Stimulated activated CD4-positive, alpha-beta T cell treated with anti-CD3 and anti-CD28 coated beads, TNF-alpha, amount 100 ng/mL, for 1 hour (primary cell): ENCODE measurements at regions not wholly inside any gene's neighbourhood (a gene's known extent, or its start where the extent isn't known, plus 50 kb on each side); places are given as distances from the start of the nearest gene placed in this dataset.
"Not testable (repeated sequence)": the region's sequence is repeated elsewhere in the genome, so short reads cannot be mapped to it uniquely, and the experiment has no call there.

Source experiments
- DNase-seq, 3 donors: peaks; one replicate each; pipeline ENCODE4 v3.0.0-alpha.2; 2020; ENCODE audit warnings: low read depth in 3 of 3, low spot score in 1 of 3

DNA sequence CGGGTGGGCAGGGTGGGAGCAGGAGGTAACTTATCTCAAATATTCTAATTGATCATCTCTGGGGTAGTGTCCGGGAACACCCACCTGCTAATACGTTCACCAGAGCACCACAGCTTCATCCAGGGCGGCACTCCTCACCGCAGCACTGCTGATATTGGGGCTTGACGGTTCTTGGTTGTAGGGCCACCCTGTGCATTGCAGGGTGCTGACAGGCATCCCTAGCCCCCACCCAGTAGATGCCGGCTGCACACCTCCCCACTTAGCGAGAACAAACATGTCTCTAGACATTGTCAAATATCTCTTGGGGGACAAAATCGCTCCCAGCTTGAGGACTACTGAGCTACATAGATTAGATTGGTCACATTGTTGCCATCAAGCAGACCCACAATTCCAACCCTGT lies 73.9 kb upstream of the WASF3 start:
- DNase-seq: no peak

DNA sequence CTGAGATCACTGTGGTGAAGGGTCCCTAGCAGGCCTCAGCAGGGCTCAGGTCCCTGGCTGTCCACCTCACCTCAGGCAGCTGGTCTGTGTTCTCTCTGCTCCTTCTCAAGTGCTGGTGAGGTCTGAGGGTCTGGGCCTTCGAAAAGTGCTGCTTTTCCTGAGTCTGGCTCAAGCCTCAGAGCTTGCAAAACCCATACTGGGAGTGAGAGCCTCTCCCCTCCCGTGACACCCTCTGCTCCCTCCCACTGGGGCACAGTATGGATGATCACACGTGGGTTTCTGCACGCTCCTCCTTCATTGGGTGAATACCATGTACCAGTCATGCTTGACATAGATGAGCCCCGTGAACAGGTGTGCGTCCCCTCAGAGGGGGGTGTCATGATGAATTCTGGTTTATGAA lies 73.3 kb upstream of the WASF3 start:
- no peak for DNase-seq

DNA sequence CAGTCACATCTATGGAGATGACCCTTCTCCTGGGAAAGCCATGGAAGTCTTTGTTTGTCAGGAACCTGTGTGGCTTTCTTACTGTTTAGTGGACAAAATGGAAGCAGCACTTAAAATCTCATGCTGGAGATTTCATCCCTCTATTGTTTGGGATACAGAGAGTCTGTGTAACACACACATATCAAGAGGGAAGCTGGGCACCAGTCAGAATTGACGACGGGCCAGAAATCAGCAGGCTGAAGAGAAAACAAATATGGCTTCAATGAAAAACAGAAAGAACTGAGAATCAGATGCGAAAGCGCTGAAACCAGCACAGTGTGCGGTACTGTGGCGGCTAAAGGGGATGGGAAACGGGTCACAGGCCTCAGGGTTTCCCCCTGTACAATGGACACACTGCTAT lies 72.2 kb upstream of the WASF3 start:
- no peak for DNase-seq

GRCh38 chr13:26485786-26486185 lies 71.7 kb upstream of the WASF3 start:
- no peak for DNase-seq

DNA sequence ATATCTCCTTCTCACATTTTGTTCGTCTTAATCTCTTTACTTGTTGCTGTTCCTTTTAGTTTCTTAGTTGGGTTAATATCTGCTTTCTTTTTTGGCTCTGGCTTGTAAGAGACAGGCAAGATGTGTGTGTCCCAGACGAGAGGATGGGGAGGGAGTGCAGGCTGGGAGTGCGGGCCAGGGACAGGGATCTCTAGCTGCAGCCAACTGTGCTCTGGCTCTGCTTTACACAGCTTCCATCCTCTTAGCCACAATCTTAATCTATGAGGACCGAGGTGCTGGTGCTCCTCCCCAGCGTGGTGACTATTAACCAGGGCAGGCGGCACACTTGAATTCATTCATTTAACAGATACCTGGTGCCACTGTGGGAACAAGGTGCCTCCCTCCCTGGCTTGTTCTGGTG lies 70.9 kb upstream of the WASF3 start:
- DNase-seq: no peak

- DNase-seq: no peak
Measured at GRCh38 chr13:26487781-26488180, 69.7 kb upstream of the WASF3 start.

- no peak for DNase-seq
Measured at GRCh38 chr13:26488236-26489003, 69.1 kb upstream of the WASF3 start.

GRCh38 chr13:26492301-26492700 lies 65.2 kb upstream of the WASF3 start:
- DNase-seq: not testable (repeated sequence)

DNA sequence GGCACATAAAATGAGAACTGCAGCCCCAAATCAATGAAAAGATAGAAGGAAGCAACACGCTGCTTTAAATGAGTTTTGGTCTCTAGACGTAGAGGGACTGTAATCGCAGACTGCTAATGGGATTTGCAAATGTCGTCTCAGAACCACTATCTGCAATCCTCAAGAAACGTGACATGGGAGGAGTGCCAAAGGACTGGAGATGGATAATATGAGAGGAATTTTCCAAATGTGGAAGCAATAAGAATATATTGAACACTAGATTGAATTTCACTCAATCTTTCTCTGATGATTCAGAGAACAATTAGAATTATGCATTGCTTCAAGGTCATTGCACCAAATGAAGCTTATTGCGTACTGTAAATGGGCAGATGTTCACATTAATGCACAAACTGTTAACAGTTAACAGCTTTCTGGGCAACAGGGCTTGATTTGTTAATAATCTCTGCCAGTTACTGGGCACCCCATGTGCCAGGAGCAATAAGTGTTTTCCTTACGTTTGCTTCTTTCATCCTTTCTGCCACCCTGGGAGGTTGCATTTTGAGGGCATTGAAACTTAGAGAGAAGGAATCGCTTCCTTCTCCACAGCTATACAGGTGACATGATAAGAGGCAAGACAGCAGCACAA lies 62.8 kb upstream of the WASF3 start:
- no peak for DNase-seq

DNA sequence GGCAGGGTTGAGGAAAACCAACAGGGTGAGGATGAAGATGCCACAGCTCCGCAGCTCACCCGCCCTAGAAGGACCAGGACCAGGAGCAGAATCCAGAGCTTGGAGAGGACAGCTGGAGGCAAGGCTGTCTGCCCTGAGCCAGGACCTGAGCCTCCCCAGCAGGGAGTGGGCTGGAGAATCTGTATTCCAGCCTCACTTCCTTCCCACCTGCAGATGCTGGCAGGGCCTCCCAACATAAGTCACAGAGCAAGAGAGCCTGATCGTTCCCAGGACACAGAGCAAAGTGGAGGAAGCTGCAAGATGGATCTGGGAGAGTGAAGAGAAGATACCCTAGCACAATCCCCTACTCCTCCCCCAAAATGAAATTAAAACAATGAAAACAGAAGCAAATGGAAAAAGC lies 61.7 kb upstream of the WASF3 start:
- DNase-seq: no peak

GRCh38 chr13:26497968-26498511 lies 59.4 kb upstream of the WASF3 start:
- no peak for DNase-seq

- DNase-seq: no peak
Measured at GRCh38 chr13:26498656-26499601, 58.6 kb upstream of the WASF3 start.

DNA sequence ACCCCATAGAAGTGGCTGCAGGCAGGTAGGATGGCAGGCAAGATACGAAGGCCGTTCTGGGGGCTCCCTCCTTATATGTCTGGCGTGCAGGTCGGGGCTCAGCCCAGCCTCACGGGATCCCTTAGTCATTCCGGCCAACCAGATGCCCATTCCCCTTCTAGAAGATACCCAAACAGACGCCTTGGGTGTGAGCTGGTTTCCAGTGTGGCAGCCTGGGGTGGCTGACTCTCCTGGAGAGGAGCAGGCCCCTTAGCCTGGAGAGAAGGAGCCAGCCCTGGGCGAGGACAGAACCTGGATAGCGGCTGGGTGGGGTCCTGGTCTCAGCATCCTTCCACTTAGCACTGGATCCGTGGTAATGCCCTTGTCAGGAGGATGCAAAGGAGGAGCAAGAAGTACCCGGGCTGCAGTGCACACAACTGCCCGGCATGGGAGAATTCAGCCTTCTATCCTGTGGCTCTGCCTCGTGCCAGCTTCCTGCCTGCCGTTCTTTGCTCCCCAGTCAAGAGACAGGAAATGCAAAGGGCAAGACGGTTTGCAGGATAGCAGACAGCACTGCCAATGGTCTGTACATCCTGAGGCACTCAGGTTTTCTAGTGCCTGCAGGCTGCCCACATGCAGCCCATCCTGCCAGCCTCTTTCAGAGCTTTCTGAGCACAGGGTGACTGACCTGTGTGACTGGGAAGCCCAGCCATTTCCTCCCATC lies 56.7 kb upstream of the WASF3 start:
- DNase-seq: no peak

DNA sequence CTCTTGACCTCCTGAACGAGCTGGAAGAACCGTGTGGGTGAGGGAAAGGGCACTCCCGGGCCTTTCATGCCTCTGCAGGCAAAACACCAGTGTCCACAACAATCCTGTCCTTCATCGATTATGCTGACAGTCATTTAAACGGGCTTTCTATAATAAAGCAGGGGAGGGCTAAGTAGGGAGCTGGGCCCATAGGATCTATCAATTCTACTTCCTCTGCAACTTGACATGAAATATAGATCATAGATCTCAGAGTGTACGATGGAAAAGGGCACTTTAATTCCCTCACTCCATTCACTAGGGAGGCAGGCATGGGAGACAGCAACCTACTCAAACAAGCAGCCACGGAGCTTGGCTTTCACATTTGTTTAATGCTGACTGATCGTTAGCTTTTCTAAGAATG lies 55.8 kb upstream of the WASF3 start:
- DNase-seq: no peak

GRCh38 chr13:26502826-26503225 lies 54.7 kb upstream of the WASF3 start:
- DNase-seq: peak in 1 of 3 donors; percentile 7

GRCh38 chr13:26503826-26504594 lies 53.5 kb upstream of the WASF3 start:
- no peak for DNase-seq
